ENCODE measurements at regions not wholly inside any gene's neighbourhood (a gene's known extent, or its start where the extent isn't known, plus 50 kb on each side); places are given as distances from the start of the nearest gene placed in this dataset.

DNA sequence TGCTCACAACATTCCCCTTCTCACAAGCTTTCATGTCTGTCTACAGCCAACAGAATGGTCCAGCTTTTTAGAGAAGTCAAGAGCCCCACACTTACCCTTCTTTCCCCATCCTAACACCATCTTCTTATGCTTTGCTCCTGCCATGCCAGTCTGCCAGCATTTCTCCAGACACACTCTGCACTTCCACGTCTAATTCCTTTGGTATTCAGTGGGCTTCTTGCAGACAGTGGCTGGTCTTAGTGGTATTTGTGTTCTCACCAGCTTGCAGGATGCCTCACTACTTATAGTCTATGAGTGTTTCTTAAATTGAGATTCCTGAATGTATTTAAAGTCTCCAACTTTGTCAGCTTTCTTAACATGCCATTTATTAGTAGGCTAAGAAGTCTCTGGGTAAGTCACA is 154.4 kb downstream of the BBOX1 start:
- TF ChIP-seq, protein P1, sequence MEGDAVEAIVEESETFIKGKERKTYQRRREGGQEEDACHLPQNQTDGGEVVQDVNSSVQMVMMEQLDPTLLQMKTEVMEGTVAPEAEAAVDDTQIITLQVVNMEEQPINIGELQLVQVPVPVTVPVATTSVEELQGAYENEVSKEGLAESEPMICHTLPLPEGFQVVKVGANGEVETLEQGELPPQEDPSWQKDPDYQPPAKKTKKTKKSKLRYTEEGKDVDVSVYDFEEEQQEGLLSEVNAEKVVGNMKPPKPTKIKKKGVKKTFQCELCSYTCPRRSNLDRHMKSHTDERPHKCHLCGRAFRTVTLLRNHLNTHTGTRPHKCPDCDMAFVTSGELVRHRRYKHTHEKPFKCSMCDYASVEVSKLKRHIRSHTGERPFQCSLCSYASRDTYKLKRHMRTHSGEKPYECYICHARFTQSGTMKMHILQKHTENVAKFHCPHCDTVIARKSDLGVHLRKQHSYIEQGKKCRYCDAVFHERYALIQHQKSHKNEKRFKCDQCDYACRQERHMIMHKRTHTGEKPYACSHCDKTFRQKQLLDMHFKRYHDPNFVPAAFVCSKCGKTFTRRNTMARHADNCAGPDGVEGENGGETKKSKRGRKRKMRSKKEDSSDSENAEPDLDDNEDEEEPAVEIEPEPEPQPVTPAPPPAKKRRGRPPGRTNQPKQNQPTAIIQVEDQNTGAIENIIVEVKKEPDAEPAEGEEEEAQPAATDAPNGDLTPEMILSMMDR (IDR thresholded peaks at IDR 0.05), result no peak
- no peak for TF ChIP-seq POLR2AphosphoS5 (IDR thresholded peaks at IDR 0.05; ENCODE audit: low read depth, low read length)
- TF ChIP-seq SIN3A (IDR thresholded peaks at IDR 0.05; ENCODE audit: borderline replicate concordance, insufficient read depth, low read depth, low read length), result no peak
